ENCODE measurements at regions not wholly inside any gene's neighbourhood (a gene's known extent, or its start where the extent isn't known, plus 50 kb on each side); places are given as distances from the start of the nearest gene placed in this dataset.

DNA sequence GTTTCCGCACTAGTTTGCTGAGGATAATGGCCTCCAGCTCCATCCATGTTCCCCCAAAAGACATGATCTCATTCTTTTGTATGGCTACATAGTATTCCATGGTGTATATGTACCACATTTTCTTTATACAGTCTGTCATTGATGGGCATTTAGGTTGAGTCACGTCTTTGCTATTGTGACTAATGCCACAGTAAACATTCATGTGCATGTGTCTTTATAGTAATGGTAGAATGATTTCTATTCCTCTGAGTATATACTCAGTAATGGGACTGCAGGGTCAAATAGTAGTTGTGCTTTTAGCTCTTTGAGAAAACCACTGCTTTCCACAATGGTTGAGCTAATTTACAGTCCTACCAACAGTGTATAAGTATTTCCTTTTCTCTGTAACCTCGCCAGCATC, 78.3 kb upstream of the BCL9 start:
- TF ChIP-seq, protein P1, sequence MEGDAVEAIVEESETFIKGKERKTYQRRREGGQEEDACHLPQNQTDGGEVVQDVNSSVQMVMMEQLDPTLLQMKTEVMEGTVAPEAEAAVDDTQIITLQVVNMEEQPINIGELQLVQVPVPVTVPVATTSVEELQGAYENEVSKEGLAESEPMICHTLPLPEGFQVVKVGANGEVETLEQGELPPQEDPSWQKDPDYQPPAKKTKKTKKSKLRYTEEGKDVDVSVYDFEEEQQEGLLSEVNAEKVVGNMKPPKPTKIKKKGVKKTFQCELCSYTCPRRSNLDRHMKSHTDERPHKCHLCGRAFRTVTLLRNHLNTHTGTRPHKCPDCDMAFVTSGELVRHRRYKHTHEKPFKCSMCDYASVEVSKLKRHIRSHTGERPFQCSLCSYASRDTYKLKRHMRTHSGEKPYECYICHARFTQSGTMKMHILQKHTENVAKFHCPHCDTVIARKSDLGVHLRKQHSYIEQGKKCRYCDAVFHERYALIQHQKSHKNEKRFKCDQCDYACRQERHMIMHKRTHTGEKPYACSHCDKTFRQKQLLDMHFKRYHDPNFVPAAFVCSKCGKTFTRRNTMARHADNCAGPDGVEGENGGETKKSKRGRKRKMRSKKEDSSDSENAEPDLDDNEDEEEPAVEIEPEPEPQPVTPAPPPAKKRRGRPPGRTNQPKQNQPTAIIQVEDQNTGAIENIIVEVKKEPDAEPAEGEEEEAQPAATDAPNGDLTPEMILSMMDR (IDR thresholded peaks at IDR 0.05; ENCODE audit: extremely low read depth, insufficient read depth, missing control alignments) = no peak
- DNase-seq (ENCODE audit: low spot score) = no peak

DNA sequence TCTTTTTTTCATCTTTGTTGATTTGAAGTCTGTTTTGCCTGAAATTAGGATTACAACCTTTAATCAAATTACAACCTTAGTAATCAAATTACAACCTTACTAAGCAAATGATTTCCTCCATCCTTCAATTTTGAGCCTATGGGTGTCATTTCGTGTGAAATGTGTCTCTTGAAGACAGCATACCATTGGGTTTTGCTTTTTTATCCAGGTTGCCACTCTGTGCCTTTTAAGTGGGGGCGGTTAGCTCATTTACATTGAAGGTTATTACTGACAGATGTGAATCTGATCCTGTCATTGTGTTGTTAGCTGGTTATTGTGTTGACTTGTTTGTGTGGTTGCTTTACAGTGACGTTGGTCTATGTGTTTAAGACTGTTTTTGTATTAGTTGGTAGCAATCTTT, 74.8 kb upstream of the BCL9 start:
- TF ChIP-seq, protein P1 (IDR thresholded peaks at IDR 0.05; ENCODE audit: extremely low read depth, insufficient read depth, missing control alignments) = no peak
- in situ Hi-C loops (cut with MboI; ENCODE audit: low pct_unique_long_range_greater_than_20kb, low sequenced_read_pairs, unreplicated experiment) = no loop called here
- no peak for DNase-seq (ENCODE audit: low spot score)

More for the DNA sequence above, 78.3 kb upstream of the BCL9 start:
- in situ Hi-C loops (cut with MboI; ENCODE audit: low pct_unique_long_range_greater_than_20kb, low sequenced_read_pairs, unreplicated experiment) = no loop called here

DNA sequence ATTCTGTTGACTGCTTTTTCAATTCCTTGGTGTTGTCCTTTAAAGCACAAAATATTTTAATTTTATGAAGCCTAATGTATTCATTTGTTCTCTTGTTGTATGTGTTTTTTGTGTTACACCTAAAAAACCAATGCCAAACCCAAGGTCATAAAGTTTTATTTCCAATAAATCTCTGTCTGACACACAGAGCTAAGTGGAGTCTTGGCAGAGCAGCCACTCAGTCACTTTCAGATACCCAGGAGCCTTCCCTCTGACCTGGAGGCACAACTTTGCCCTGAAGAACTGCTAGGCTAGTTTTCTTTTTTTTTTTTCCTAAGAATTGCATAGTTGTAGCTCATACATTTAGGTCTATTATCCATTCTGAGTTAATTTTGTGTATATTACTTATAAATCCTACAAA, 71.2 kb upstream of the BCL9 start:
- in situ Hi-C loops (cut with MboI; ENCODE audit: low pct_unique_long_range_greater_than_20kb, low sequenced_read_pairs, unreplicated experiment) = no loop called here
- DNase-seq (ENCODE audit: low spot score) = no peak
- TF ChIP-seq, protein P1 (IDR thresholded peaks at IDR 0.05; ENCODE audit: extremely low read depth, insufficient read depth, missing control alignments) = no peak

DNA sequence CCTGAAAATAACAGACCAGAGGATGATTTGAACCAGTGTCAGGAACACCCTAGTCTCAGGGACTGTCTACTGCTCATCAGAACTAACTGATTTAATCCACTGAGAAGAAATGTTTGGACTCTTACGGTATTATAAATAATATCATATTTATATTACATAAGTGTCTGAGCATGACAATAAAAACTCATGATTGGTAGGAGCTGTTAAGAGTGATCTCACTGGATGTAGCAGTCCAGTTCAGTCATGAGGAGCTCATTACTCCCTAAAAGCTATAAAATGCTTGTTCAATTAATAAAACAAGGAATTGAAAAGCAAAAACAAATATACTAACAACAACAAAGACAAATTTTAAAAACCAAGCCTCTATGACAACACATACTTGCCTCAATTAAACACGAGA, 68.8 kb upstream of the BCL9 start:
- in situ Hi-C loops (cut with MboI; ENCODE audit: low pct_unique_long_range_greater_than_20kb, low sequenced_read_pairs, unreplicated experiment) = no loop called here
- TF ChIP-seq, protein P1 (IDR thresholded peaks at IDR 0.05; ENCODE audit: extremely low read depth, insufficient read depth, missing control alignments) = no peak
- no peak for DNase-seq (ENCODE audit: low spot score)

DNA sequence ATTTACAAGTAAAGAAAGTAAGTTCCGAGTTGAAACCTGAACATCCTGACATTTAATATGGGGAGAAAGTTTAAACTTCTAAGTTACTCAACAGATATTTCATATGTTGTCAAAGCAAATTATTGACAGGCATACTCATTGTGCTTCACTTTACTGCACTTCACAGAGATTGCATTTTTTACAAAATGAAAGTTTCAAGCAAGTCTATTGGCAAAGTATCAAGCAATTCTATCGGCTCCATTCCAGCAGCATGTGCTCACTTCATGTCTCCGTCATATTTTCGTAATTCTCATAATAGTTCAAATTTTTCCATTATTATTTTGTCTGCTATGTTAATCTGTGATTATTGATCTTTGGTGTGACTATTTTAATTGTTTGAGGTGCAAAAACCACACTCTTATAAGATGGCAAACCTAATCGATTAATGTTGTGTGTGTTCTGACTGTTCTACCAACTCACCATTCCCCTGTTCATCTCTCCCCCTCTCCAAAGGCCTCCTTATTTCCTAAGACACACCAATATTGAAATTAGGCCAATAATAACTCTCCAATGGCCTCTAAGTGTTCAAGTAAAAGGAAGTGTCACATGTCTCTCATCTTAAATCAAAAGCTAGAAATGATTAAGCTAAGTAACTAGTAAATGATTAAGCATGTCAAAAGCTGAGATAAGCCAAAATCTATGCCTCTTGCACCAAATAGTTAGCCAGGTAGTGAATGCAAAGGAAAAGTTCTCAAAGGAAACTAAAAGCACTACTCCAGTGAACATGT, 68.2 kb upstream of the BCL9 start:
- TF ChIP-seq, protein P1 (IDR thresholded peaks at IDR 0.05; ENCODE audit: extremely low read depth, insufficient read depth, missing control alignments) = no peak
- in situ Hi-C loops (cut with MboI; ENCODE audit: low pct_unique_long_range_greater_than_20kb, low sequenced_read_pairs, unreplicated experiment) = no loop called here
- DNase-seq (ENCODE audit: low spot score) = no peak

DNA sequence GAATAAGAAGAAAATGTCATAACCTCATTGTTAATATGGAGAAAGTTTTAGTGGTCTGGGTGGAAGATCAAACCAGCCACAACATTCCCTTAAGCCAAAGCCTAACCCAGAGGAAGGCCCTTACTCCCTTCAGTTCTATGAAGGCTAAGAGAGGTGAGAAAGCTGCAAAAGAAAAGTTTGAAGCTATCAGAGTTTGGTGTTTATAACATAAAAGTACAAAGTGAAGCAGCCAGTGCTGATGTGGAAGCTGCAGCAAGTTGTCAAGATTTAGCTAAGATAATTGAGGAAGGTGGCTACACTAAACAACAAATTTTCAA, 67.6 kb upstream of the BCL9 start:
- in situ Hi-C loops (cut with MboI; ENCODE audit: low pct_unique_long_range_greater_than_20kb, low sequenced_read_pairs, unreplicated experiment) = no loop called here
- TF ChIP-seq, protein P1 (IDR thresholded peaks at IDR 0.05; ENCODE audit: extremely low read depth, insufficient read depth, missing control alignments) = no peak
- no peak for DNase-seq (ENCODE audit: low spot score)
